Ectodermal cell (in vitro differentiated cells): ENCODE measurements at regions not wholly inside any gene's neighbourhood (a gene's known extent, or its start where the extent isn't known, plus 50 kb on each side); places are given as distances from the start of the nearest gene placed in this dataset.

Source experiments
- H3K27ac ChIP-seq: 2 replicates; pipeline ENCODE4 v1.7.0; 2013; ENCODE audit warnings: mild to moderate bottlenecking, low read depth, low read length; ENCODE audit not compliant: insufficient read depth, poor library complexity, severe bottlenecking
- H3K27me3 ChIP-seq: 2 replicates; pipeline ENCODE4 v1.7.0; 2013; ENCODE audit warnings: mild to moderate bottlenecking, low read length; ENCODE audit not compliant: insufficient read depth, control insufficient read depth, poor library complexity, severe bottlenecking
- H3K36me3 ChIP-seq: one replicate; pipeline ENCODE4 v1.7.0; 2013; ENCODE audit warnings: low read length; ENCODE audit not compliant: control insufficient read depth, insufficient read depth
- H3K4me1 ChIP-seq: one replicate; pipeline ENCODE4 v1.7.0; 2013; ENCODE audit warnings: low read length; ENCODE audit not compliant: control insufficient read depth, insufficient read depth
- H3K4me3 ChIP-seq: 2 replicates; pipeline ENCODE4 v1.7.0; 2013; ENCODE audit warnings: low read depth, low read length, control low read depth; ENCODE audit not compliant: insufficient read depth
- H3K9me3 ChIP-seq: 2 replicates; pipeline ENCODE4 v1.7.0; 2013; ENCODE audit warnings: mild to moderate bottlenecking, low read length, moderate library complexity; ENCODE audit not compliant: control insufficient read depth
- WGBS, 2 experiments: methylation state at CpG; one replicate each; pipeline ENCODE4 v1.1.7; 2013; ENCODE audit warnings: missing lambda C conversion rate in 2 of 2; 5-methylcytosine and 5-hydroxymethylcytosine counted together

GRCh38 chr7:135831455-135832195 is 83.0 kb upstream of the FAM180A start:
- H3K27me3 ChIP-seq: no peaks in the 10 kb centered on the region
- H3K9me3 ChIP-seq: no peaks in the 10 kb centered on the region
- H3K4me1 ChIP-seq: no peaks in the 10 kb centered on the region
- H3K27ac ChIP-seq: no peak overlapping the region
- 68 to 71% methylated on average over 4 of the region's 4 CpGs for WGBS, 2 experiments
- no peak overlapping the region for H3K4me3 ChIP-seq
- H3K36me3 ChIP-seq: no peaks in the 10 kb centered on the region

GRCh38 chr7:135828604-135829003 is 80.0 kb upstream of the FAM180A start:
- no peaks in the 10 kb centered on the region for H3K9me3 ChIP-seq
- H3K36me3 ChIP-seq: no peaks in the 10 kb centered on the region
- 88 to 92% methylated on average over 9 of the region's 9 CpGs for WGBS, 2 experiments
- H3K27me3 ChIP-seq: no peaks in the 10 kb centered on the region
- no peak overlapping the region for H3K27ac ChIP-seq
- H3K4me3 ChIP-seq: no peak overlapping the region
- no peaks in the 10 kb centered on the region for H3K4me1 ChIP-seq

DNA sequence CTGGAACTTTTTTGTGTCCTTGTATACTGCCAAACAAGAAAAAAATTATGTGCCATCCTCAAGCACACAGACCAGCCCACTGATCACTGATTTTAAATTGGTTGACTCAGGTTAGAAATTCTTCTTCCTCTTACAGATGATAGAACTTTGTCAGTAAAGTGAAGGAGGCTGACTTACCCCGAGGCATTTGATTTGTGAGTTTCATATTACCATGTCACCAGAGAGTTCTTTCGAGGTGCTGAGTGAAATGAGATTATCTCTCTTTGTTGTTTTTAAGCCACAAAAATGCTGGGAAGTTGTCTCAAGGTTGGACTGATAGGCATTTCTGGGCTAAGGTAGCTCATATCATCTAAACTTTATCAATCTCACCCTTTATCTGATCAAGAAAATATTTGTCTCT is 78.8 kb upstream of the FAM180A start:
- Histone ChIP-seq H3K27ac (no peak overlapping the region), H3K4me1 (no peaks in the 10 kb centered on the region), H3K36me3 (no peaks in the 10 kb centered on the region), H3K27me3 (no peaks in the 10 kb centered on the region), H3K4me3 (no peak overlapping the region), H3K9me3 (no peaks in the 10 kb centered on the region)
- WGBS, 2 experiments: 81 to 91% methylated on average over 2 of the region's 2 CpGs

GRCh38 chr7:135825406-135825805 is 76.8 kb upstream of the FAM180A start:
- Histone ChIP-seq H3K9me3 (no peaks in the 10 kb centered on the region), H3K4me3 (no peak overlapping the region), H3K36me3 (no peaks in the 10 kb centered on the region), H3K4me1 (no peaks in the 10 kb centered on the region), H3K27me3 (no peaks in the 10 kb centered on the region), H3K27ac (no peak overlapping the region)
- 87 to 93% methylated on average over 8 to 9 of the region's 9 CpGs for WGBS, 2 experiments

- Histone ChIP-seq H3K27me3 (no peaks in the 10 kb centered on the region), H3K4me1 (no peaks in the 10 kb centered on the region), H3K9me3 (no peaks in the 10 kb centered on the region), H3K36me3 (no peaks in the 10 kb centered on the region), H3K27ac (no peak overlapping the region), H3K4me3 (no peak overlapping the region)
- WGBS, 2 experiments: 90 to 92% methylated on average over 6 of the region's 6 CpGs
These were observed 73.8 kb upstream of the FAM180A start for GRCh38 chr7:135822376-135822775.

DNA sequence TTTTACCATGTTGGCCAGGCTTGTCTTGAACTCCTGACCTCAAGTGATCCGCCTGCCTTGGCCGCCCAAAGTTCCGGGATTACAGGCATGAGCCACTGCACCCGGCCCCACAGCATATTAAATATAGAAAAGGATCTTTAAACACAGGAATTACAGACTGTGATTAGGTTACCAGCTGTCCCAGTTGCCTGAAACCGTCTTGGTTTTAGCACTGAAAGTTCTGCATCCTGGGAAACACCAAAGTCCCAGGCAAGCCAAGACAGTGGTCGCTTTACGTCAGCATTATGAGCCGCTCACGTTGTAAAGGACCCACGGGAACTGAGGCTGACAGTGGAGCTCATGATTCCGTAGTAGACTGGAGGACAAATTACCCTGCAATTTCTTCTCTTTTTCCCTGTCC is 69.0 kb upstream of the FAM180A start:
- 90 to 94% methylated on average over 11 of the region's 11 CpGs for WGBS, 2 experiments
- H3K36me3 ChIP-seq: no peaks in the 10 kb centered on the region
- H3K27ac ChIP-seq: no peak overlapping the region
- H3K4me3 ChIP-seq: no peak overlapping the region
- H3K9me3 ChIP-seq: no peaks in the 10 kb centered on the region
- H3K4me1 ChIP-seq: no peaks in the 10 kb centered on the region
- no peaks in the 10 kb centered on the region for H3K27me3 ChIP-seq

GRCh38 chr7:135815033-135815432 is 66.4 kb upstream of the FAM180A start:
- 60 to 65% methylated on average over 3 of the region's 3 CpGs for WGBS, 2 experiments
- Histone ChIP-seq H3K4me3 (no peak overlapping the region), H3K4me1 (no peaks in the 10 kb centered on the region), H3K27ac (no peak overlapping the region), H3K9me3 (no peaks in the 10 kb centered on the region), H3K27me3 (no peaks in the 10 kb centered on the region), H3K36me3 (no peaks in the 10 kb centered on the region)

- no peak overlapping the region for H3K27ac ChIP-seq
- no peak overlapping the region for H3K4me3 ChIP-seq
- no peaks in the 10 kb centered on the region for H3K27me3 ChIP-seq
- no peaks in the 10 kb centered on the region for H3K36me3 ChIP-seq
- H3K4me1 ChIP-seq: peaks cover 11% of the 10 kb centered on the region
- H3K9me3 ChIP-seq: no peaks in the 10 kb centered on the region
- 82 to 83% methylated on average over 8 of the region's 8 CpGs for WGBS, 2 experiments
These were observed 63.5 kb upstream of the FAM180A start for GRCh38 chr7:135812148-135812547.

DNA sequence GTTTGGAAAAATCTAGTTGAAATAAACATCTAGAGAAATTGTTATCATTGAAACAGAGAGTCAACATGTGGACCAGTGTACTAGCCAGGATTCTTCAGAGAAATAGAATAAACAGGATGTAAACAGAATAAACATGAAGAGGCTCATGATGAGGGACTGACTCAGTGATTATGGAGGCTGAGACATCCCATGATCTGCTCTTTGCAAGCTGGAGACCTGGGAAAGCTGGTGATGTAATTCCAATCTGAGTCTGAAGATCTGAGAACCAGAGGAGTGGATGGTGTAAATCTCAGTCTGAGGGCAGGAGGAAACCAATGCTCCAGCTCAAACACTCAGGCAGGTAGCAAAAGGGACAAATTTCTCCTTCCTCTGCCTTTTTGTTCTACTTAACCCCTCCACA is 62.9 kb upstream of the FAM180A start:
- Histone ChIP-seq H3K27ac (no peak overlapping the region), H3K4me1 (peaks cover 11% of the 10 kb centered on the region), H3K9me3 (no peaks in the 10 kb centered on the region), H3K27me3 (no peaks in the 10 kb centered on the region), H3K4me3 (no peak overlapping the region), H3K36me3 (no peaks in the 10 kb centered on the region)

- Histone ChIP-seq H3K27me3 (no peaks in the 10 kb centered on the region), H3K27ac (no peak overlapping the region), H3K36me3 (no peaks in the 10 kb centered on the region), H3K9me3 (no peaks in the 10 kb centered on the region), H3K4me1 (peaks cover 11% of the 10 kb centered on the region), H3K4me3 (no peak overlapping the region)
- 88 to 92% methylated on average over 4 of the region's 4 CpGs for WGBS, 2 experiments
These were observed 59.6 kb upstream of the FAM180A start for GRCh38 chr7:135808206-135808605.

- 97 to 100% methylated on average over 1 of the region's 1 CpG for WGBS, 2 experiments
- Histone ChIP-seq H3K4me3 (no peak overlapping the region), H3K36me3 (no peaks in the 10 kb centered on the region), H3K27ac (no peak overlapping the region), H3K4me1 (peaks cover 4% of the 10 kb centered on the region), H3K27me3 (no peaks in the 10 kb centered on the region), H3K9me3 (no peaks in the 10 kb centered on the region)
These were observed 54.5 kb upstream of the FAM180A start for GRCh38 chr7:135803143-135803542.
